ENCODE measurements at regions not wholly inside any gene's neighbourhood (a gene's known extent, or its start where the extent isn't known, plus 50 kb on each side); places are given as distances from the start of the nearest gene placed in this dataset.

DNA sequence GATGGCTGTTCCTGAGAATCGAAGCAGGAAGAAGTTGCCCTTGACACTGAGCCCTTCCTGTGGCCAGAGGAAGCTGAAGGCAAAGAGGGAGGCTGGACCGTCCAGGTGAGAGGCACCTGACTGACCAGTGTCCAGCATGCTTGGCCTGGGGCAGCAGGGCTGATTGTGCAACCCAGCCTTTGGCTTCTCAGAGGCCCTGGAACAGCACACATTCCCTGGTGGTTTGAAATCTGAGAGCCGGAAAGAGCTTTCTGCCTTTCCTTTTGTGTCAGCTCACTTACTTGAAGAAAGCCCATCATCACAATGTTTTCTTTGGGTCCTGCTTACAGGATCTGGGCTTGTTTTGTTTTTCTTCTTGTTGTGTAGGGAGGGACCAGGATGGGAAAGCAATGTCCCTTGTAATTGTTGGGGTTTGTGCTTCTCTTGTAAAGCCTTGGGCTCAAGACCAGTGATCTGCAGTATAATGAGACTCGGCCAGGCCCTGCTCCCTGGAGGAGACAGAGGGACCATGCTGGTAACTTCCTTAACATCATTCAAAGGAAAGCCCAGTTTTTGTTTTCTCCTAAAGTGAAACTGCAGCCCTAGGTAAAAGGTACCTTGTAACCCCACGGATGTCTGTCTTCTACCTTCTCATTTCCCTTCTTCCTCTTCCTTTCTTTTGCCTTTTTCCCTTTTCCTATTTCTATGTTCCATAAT, 213.7 kb downstream of the NXNL2 start:
- Histone ChIP-seq H3K4me1 (ENCODE audit: control insufficient read depth in 1 of 2, insufficient read depth in 2 of 2, low read length in 2 of 2) (peaks cover 12 to 38% of the 10 kb centered on the region in 2 donors), H3K4me3 (ENCODE audit: low read depth in 1 of 2, low read length in 2 of 2) (no peak overlapping the region), H3K27ac (ENCODE audit: low read length) (no peak overlapping the region), H3K27me3 (ENCODE audit: low read depth, low read length) (no peaks in the 10 kb centered on the region), H3K9me3 (ENCODE audit: control insufficient read depth in 1 of 2, low read length in 2 of 2) (peaks cover 0 to 4% of the 10 kb centered on the region in 2 donors), H3K36me3 (ENCODE audit: control insufficient read depth in 1 of 2, insufficient read depth in 2 of 2, low read length in 2 of 2) (no peaks in the 10 kb centered on the region)

DNA sequence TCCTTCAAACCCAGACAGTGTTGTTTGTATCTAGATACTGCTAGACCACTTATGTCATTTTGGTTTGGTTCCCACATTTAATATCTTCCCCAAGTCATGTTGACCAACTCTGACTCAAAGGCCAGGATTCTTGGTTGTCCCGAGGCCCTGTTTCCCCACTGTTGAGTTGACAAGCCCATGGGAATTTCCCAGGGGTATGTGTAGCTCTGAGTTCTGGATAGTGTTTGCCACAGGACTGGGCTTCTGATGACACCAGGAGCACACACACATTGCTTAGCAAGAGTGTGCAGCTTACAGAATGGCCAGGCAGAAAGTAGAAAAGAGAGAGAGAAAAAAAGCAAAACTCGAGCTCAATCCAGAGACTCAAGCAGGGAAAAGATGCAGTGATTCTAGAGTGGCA, 214.4 kb downstream of the NXNL2 start:
- Histone ChIP-seq H3K27ac (ENCODE audit: low read length) (no peak overlapping the region), H3K27me3 (ENCODE audit: low read depth, low read length) (no peaks in the 10 kb centered on the region), H3K36me3 (ENCODE audit: control insufficient read depth in 1 of 2, insufficient read depth in 2 of 2, low read length in 2 of 2) (no peaks in the 10 kb centered on the region), H3K9me3 (ENCODE audit: control insufficient read depth in 1 of 2, low read length in 2 of 2) (peaks cover 0 to 4% of the 10 kb centered on the region in 2 donors), H3K4me3 (ENCODE audit: low read depth in 1 of 2, low read length in 2 of 2) (no peak overlapping the region), H3K4me1 (ENCODE audit: control insufficient read depth in 1 of 2, insufficient read depth in 2 of 2, low read length in 2 of 2) (peaks cover 12 to 38% of the 10 kb centered on the region in 2 donors)

DNA sequence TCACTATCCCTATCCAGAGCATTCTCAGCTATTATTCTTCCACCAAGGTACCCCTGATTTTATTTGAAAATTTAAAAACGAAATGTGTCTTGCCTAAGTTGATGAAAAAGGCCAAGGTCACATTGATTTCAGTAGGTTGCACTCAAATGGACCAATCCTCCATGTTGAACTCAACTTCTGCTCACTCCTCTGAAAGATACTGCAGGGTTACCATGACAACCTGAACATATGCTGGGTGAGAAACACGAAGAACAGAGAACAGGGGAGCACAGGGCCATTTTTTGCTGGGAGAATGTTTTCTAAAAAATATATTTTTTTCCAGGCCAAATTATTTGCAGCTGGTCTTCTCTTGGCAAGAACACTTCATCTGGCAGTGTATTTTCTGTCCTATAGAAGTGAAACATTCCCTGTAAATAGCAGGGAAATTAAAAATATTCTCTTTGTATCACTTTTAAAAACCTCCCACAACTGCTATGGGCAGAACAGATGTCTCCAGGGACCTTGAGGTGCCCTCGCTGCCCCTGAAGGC, 215.9 kb downstream of the NXNL2 start:
- H3K27me3 ChIP-seq (ENCODE audit: low read depth, low read length) = no peaks in the 10 kb centered on the region
- peaks cover 10 to 31% of the 10 kb centered on the region in 2 donors for H3K4me1 ChIP-seq (ENCODE audit: control insufficient read depth in 1 of 2, insufficient read depth in 2 of 2, low read length in 2 of 2)

DNA sequence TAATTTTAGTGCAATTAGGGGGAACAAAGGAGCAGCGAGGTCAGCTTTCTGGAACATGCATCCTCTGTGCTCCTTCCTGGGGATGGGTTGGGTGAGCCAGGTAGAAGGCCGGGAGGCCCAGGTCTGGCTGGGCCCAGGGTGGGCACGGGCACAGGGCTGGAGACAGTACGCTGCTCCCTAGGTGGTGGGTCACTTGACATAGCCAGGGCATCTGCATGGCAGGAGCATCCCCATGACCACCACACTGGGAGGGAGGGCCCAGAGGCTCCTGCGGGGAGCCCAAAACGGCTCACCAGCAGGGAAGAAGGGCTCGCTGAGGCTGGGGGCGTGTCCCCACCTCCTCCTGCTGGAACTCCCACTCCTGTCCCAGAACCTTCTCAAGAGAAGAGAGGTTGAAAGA, 216.8 kb downstream of the NXNL2 start:
- Histone ChIP-seq H3K36me3 (ENCODE audit: control insufficient read depth in 1 of 2, insufficient read depth in 2 of 2, low read length in 2 of 2) (no peaks in the 10 kb centered on the region), H3K4me1 (ENCODE audit: control insufficient read depth in 1 of 2, insufficient read depth in 2 of 2, low read length in 2 of 2) (peaks cover 3 to 24% of the 10 kb centered on the region in 2 donors), H3K27me3 (ENCODE audit: low read depth, low read length) (no peaks in the 10 kb centered on the region), H3K27ac (ENCODE audit: low read length) (no peak overlapping the region), H3K9me3 (ENCODE audit: control insufficient read depth in 1 of 2, low read length in 2 of 2) (peaks cover 0 to 4% of the 10 kb centered on the region in 2 donors), H3K4me3 (ENCODE audit: low read depth in 1 of 2, low read length in 2 of 2) (no peak overlapping the region)

More for the DNA sequence above, 215.9 kb downstream of the NXNL2 start:
- H3K36me3 ChIP-seq (ENCODE audit: control insufficient read depth in 1 of 2, insufficient read depth in 2 of 2, low read length in 2 of 2) = no peaks in the 10 kb centered on the region
- no peak overlapping the region for H3K4me3 ChIP-seq (ENCODE audit: low read depth in 1 of 2, low read length in 2 of 2)
- H3K9me3 ChIP-seq (ENCODE audit: control insufficient read depth in 1 of 2, low read length in 2 of 2) = peaks cover 0 to 4% of the 10 kb centered on the region in 2 donors
- no peak overlapping the region for H3K27ac ChIP-seq (ENCODE audit: low read length)

- Histone ChIP-seq H3K9me3 (ENCODE audit: control insufficient read depth in 1 of 2, low read length in 2 of 2) (peaks cover 0 to 4% of the 10 kb centered on the region in 2 donors), H3K36me3 (ENCODE audit: control insufficient read depth in 1 of 2, insufficient read depth in 2 of 2, low read length in 2 of 2) (no peaks in the 10 kb centered on the region), H3K4me3 (ENCODE audit: low read depth in 1 of 2, low read length in 2 of 2) (no peak overlapping the region), H3K4me1 (ENCODE audit: control insufficient read depth in 1 of 2, insufficient read depth in 2 of 2, low read length in 2 of 2) (peaks cover 0 to 8% of the 10 kb centered on the region in 2 donors), H3K27ac (ENCODE audit: low read length) (no peak overlapping the region), H3K27me3 (ENCODE audit: low read depth, low read length) (no peaks in the 10 kb centered on the region)
These were observed 218.9 kb downstream of the NXNL2 start for GRCh38 chr9:88753691-88754367.

- H3K27ac ChIP-seq (ENCODE audit: low read length) = no peak overlapping the region
These were observed 219.5 kb downstream of the NXNL2 start for GRCh38 chr9:88754452-88754851.

DNA sequence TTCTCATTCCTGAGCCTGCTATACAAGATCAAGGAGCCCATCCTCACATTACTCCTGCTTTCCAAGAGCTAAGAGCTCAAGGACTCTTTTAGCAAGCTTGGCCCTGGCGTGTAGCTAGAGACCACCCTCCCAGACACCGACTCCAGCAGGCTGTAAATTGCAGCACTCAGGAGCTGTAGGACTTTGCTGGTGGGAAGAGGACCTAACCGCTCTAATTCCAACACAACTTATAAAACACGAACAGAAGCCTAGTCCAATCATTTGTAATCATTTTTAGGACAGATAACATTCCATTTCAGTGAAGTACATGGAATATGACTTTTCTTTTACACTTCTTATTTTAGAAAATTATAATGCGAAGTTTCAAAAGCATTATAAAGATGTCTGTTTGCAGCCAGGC, 219.9 kb downstream of the NXNL2 start:
- Histone ChIP-seq H3K27me3 (ENCODE audit: low read depth, low read length) (no peaks in the 10 kb centered on the region), H3K36me3 (ENCODE audit: control insufficient read depth in 1 of 2, insufficient read depth in 2 of 2, low read length in 2 of 2) (no peaks in the 10 kb centered on the region), H3K9me3 (ENCODE audit: control insufficient read depth in 1 of 2, low read length in 2 of 2) (peaks cover 0 to 4% of the 10 kb centered on the region in 2 donors), H3K4me1 (ENCODE audit: control insufficient read depth in 1 of 2, insufficient read depth in 2 of 2, low read length in 2 of 2) (peaks cover 0 to 8% of the 10 kb centered on the region in 2 donors), H3K4me3 (ENCODE audit: low read depth in 1 of 2, low read length in 2 of 2) (no peak overlapping the region), H3K27ac (ENCODE audit: low read length) (no peak overlapping the region)

More at GRCh38 chr9:88754452-88754851, 219.5 kb downstream of the NXNL2 start:
- peaks cover 0 to 4% of the 10 kb centered on the region in 2 donors for H3K9me3 ChIP-seq (ENCODE audit: control insufficient read depth in 1 of 2, low read length in 2 of 2)
- H3K27me3 ChIP-seq (ENCODE audit: low read depth, low read length) = no peaks in the 10 kb centered on the region
- no peak overlapping the region for H3K4me3 ChIP-seq (ENCODE audit: low read depth in 1 of 2, low read length in 2 of 2)
- no peaks in the 10 kb centered on the region for H3K36me3 ChIP-seq (ENCODE audit: control insufficient read depth in 1 of 2, insufficient read depth in 2 of 2, low read length in 2 of 2)
- H3K4me1 ChIP-seq (ENCODE audit: control insufficient read depth in 1 of 2, insufficient read depth in 2 of 2, low read length in 2 of 2) = peaks cover 0 to 8% of the 10 kb centered on the region in 2 donors

DNA sequence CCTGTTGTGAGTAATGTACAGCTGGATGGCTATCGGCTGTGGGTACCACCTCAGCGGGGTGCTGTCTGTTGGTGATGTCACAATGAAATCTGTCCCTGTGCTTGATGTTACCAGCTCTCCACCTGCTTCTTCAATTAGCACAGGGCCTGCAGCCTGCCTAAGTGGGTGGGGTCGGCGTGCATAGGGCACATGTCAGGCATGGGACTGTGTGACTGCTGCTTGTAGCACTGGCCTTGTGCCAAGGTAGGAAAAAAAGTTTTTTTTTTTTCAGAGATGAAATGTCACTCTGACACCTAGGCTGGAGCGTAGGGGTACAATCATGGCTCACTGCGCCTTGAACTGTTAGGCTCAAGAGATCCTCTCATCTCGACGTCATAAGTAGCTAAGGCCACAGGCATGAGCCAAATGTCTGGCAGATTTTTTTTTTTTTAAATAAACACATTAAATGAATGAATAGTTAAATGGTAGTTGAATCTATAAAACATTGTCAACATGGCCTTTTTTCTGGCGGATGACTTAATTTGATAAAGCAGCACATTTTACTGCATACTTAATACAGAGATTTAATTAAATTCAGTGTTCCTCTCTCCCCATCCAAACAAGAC, 222.5 kb downstream of the NXNL2 start:
- no peaks in the 10 kb centered on the region for H3K27me3 ChIP-seq (ENCODE audit: low read depth, low read length)
- no peak overlapping the region for H3K4me3 ChIP-seq (ENCODE audit: low read depth in 1 of 2, low read length in 2 of 2)
- H3K4me1 ChIP-seq (ENCODE audit: control insufficient read depth in 1 of 2, insufficient read depth in 2 of 2, low read length in 2 of 2) = peaks cover 0 to 8% of the 10 kb centered on the region in 2 donors
- no peaks in the 10 kb centered on the region for H3K9me3 ChIP-seq (ENCODE audit: control insufficient read depth in 1 of 2, low read length in 2 of 2)
- H3K36me3 ChIP-seq (ENCODE audit: control insufficient read depth in 1 of 2, insufficient read depth in 2 of 2, low read length in 2 of 2) = no peaks in the 10 kb centered on the region
- H3K27ac ChIP-seq (ENCODE audit: low read length) = no peak overlapping the region

GRCh38 chr9:88759364-88759763, 224.4 kb downstream of the NXNL2 start:
- Histone ChIP-seq H3K4me3 (ENCODE audit: low read depth in 1 of 2, low read length in 2 of 2) (no peak overlapping the region), H3K27ac (ENCODE audit: low read length) (no peak overlapping the region), H3K9me3 (ENCODE audit: control insufficient read depth in 1 of 2, low read length in 2 of 2) (no peaks in the 10 kb centered on the region), H3K36me3 (ENCODE audit: control insufficient read depth in 1 of 2, insufficient read depth in 2 of 2, low read length in 2 of 2) (no peaks in the 10 kb centered on the region), H3K27me3 (ENCODE audit: low read depth, low read length) (no peaks in the 10 kb centered on the region), H3K4me1 (ENCODE audit: control insufficient read depth in 1 of 2, insufficient read depth in 2 of 2, low read length in 2 of 2) (peaks cover 0 to 1% of the 10 kb centered on the region in 2 donors)

- Histone ChIP-seq H3K27ac (ENCODE audit: low read length) (no peak overlapping the region), H3K9me3 (ENCODE audit: control insufficient read depth in 1 of 2, low read length in 2 of 2) (no peaks in the 10 kb centered on the region), H3K4me3 (ENCODE audit: low read depth in 1 of 2, low read length in 2 of 2) (no peak overlapping the region), H3K36me3 (ENCODE audit: control insufficient read depth in 1 of 2, insufficient read depth in 2 of 2, low read length in 2 of 2) (no peaks in the 10 kb centered on the region), H3K4me1 (ENCODE audit: control insufficient read depth in 1 of 2, insufficient read depth in 2 of 2, low read length in 2 of 2) (no peaks in the 10 kb centered on the region), H3K27me3 (ENCODE audit: low read depth, low read length) (no peaks in the 10 kb centered on the region)
These were observed 224.3 kb upstream of the S1PR3 start for GRCh38 chr9:88766778-88767503.

DNA sequence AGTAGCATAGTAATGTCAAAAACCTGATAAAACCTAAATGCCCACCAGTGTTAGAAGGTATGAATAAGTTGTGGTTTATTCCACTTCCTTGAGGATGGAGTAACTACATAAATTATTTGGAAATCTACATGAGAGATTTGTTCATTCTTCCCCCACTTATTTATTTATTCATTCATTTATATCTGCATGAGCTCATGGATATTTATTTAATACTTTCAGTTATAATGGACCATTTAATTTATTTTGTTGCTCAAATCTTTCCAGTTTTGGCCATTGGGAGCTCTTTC, 223.8 kb upstream of the S1PR3 start:
- H3K36me3 ChIP-seq (ENCODE audit: control insufficient read depth in 1 of 2, insufficient read depth in 2 of 2, low read length in 2 of 2) = no peaks in the 10 kb centered on the region
- no peak overlapping the region for H3K4me3 ChIP-seq (ENCODE audit: low read depth in 1 of 2, low read length in 2 of 2)
- H3K27me3 ChIP-seq (ENCODE audit: low read depth, low read length) = no peaks in the 10 kb centered on the region
- H3K9me3 ChIP-seq (ENCODE audit: control insufficient read depth in 1 of 2, low read length in 2 of 2) = no peaks in the 10 kb centered on the region
- no peak overlapping the region for H3K27ac ChIP-seq (ENCODE audit: low read length)
- no peaks in the 10 kb centered on the region for H3K4me1 ChIP-seq (ENCODE audit: control insufficient read depth in 1 of 2, insufficient read depth in 2 of 2, low read length in 2 of 2)

Data from muscle layer of duodenum (tissue), 2 donors.